ENCODE measurements at regions not wholly inside any gene's neighbourhood (a gene's known extent, or its start where the extent isn't known, plus 50 kb on each side); places are given as distances from the start of the nearest gene placed in this dataset.

DNA sequence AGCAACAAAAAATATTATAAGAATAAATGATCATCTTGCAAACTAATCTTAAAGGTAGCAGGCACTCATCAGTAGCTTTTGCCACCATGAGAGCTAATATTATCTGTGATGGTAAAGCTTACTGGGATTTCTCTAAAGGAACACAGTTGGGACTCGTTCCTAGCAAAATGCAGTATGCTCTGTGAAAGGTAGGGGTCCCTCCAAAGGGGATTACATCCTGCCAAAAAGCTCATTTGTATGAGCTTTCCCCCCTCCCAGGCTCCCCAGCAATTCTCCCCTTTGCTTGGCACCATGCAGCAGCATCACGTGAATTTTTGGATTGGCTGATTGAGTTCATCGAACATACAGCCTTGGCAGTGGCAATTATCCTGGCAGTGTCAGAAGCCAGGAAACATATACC is 361.0 kb upstream of the PLSCR5 start:
- H3F3A ChIP-seq (ENCODE audit: insufficient read depth): no peaks in the 10 kb centered on the region
- no peaks in the 10 kb centered on the region for H3K27me3 ChIP-seq (ENCODE audit: low read length)
- no peaks in the 10 kb centered on the region for H3K36me3 ChIP-seq (ENCODE audit: low read length)
- no peak overlapping the region for H2AFZ ChIP-seq (ENCODE audit: low read depth, low read length, severe bottlenecking)
- H3K9me3 ChIP-seq (ENCODE audit: insufficient read depth, low read length): no peaks in the 10 kb centered on the region
- H3K79me2 ChIP-seq (ENCODE audit: insufficient read depth, low read length): no peaks in the 10 kb centered on the region
- no peaks in the 10 kb centered on the region for H3K9me2 ChIP-seq (replicated peaks; ENCODE audit: insufficient read depth, low read length)
- no peak overlapping the region for H3K9ac ChIP-seq (ENCODE audit: low read length)
- TF ChIP-seq, protein P1, sequence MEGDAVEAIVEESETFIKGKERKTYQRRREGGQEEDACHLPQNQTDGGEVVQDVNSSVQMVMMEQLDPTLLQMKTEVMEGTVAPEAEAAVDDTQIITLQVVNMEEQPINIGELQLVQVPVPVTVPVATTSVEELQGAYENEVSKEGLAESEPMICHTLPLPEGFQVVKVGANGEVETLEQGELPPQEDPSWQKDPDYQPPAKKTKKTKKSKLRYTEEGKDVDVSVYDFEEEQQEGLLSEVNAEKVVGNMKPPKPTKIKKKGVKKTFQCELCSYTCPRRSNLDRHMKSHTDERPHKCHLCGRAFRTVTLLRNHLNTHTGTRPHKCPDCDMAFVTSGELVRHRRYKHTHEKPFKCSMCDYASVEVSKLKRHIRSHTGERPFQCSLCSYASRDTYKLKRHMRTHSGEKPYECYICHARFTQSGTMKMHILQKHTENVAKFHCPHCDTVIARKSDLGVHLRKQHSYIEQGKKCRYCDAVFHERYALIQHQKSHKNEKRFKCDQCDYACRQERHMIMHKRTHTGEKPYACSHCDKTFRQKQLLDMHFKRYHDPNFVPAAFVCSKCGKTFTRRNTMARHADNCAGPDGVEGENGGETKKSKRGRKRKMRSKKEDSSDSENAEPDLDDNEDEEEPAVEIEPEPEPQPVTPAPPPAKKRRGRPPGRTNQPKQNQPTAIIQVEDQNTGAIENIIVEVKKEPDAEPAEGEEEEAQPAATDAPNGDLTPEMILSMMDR (IDR thresholded peaks at IDR 0.05; ENCODE audit: insufficient read depth, low read length, poor library complexity, severe bottlenecking): no peak
- TF ChIP-seq EZH2phosphoT487 (conservative IDR thresholded peaks at IDR 0.05; ENCODE audit: low read length): no peak
- no peak overlapping the region for H3K4me2 ChIP-seq (ENCODE audit: low read depth, low read length, poor library complexity, severe bottlenecking)
- no peak overlapping the region for H3K4me3 ChIP-seq (ENCODE audit: insufficient read depth, low read length, poor library complexity, severe bottlenecking)
- H3K27ac ChIP-seq (ENCODE audit: low read depth, low read length): no peak overlapping the region
- no peaks in the 10 kb centered on the region for H4K20me1 ChIP-seq (ENCODE audit: low read depth, low read length)

GRCh38 chr3:146953511-146953981 is 348.4 kb upstream of the PLSCR5 start:
- TF ChIP-seq EZH2phosphoT487 (conservative IDR thresholded peaks at IDR 0.05; ENCODE audit: low read length): no peak
- TF ChIP-seq, protein P1 (IDR thresholded peaks at IDR 0.05; ENCODE audit: insufficient read depth, low read length, poor library complexity, severe bottlenecking): no peak
- no peaks in the 10 kb centered on the region for H3K9me2 ChIP-seq (replicated peaks; ENCODE audit: insufficient read depth, low read length)
- no peaks in the 10 kb centered on the region for H3K9me3 ChIP-seq (ENCODE audit: insufficient read depth, low read length)
- no peak overlapping the region for H2AFZ ChIP-seq (ENCODE audit: low read depth, low read length, severe bottlenecking)
- H3K9ac ChIP-seq (ENCODE audit: low read length): no peak overlapping the region
- no peak overlapping the region for H3K4me3 ChIP-seq (ENCODE audit: insufficient read depth, low read length, poor library complexity, severe bottlenecking)
- no peaks in the 10 kb centered on the region for H3F3A ChIP-seq (ENCODE audit: insufficient read depth)
- H3K4me2 ChIP-seq (ENCODE audit: low read depth, low read length, poor library complexity, severe bottlenecking): no peak overlapping the region
- no peaks in the 10 kb centered on the region for H3K36me3 ChIP-seq (ENCODE audit: low read length)
- H4K20me1 ChIP-seq (ENCODE audit: low read depth, low read length): no peaks in the 10 kb centered on the region
- H3K27me3 ChIP-seq (ENCODE audit: low read length): no peaks in the 10 kb centered on the region
- H3K27ac ChIP-seq (ENCODE audit: low read depth, low read length): no peak overlapping the region
- H3K79me2 ChIP-seq (ENCODE audit: insufficient read depth, low read length): no peaks in the 10 kb centered on the region

- Histone ChIP-seq H3K79me2 (ENCODE audit: insufficient read depth, low read length) (no peaks in the 10 kb centered on the region), H3K27me3 (ENCODE audit: low read length) (no peaks in the 10 kb centered on the region), H2AFZ (ENCODE audit: low read depth, low read length, severe bottlenecking) (no peak overlapping the region), H3K4me2 (ENCODE audit: low read depth, low read length, poor library complexity, severe bottlenecking) (no peak overlapping the region), H4K20me1 (ENCODE audit: low read depth, low read length) (no peaks in the 10 kb centered on the region), H3K4me3 (ENCODE audit: insufficient read depth, low read length, poor library complexity, severe bottlenecking) (no peak overlapping the region), H3K9me3 (ENCODE audit: insufficient read depth, low read length) (no peaks in the 10 kb centered on the region), H3K36me3 (ENCODE audit: low read length) (no peaks in the 10 kb centered on the region), H3F3A (ENCODE audit: insufficient read depth) (no peaks in the 10 kb centered on the region), H3K27ac (ENCODE audit: low read depth, low read length) (no peak overlapping the region), H3K9me2 (replicated peaks; ENCODE audit: insufficient read depth, low read length) (no peaks in the 10 kb centered on the region), H3K9ac (ENCODE audit: low read length) (no peak overlapping the region)
- TF ChIP-seq, protein P1 (IDR thresholded peaks at IDR 0.05; ENCODE audit: insufficient read depth, low read length, poor library complexity, severe bottlenecking): no peak
- no peak for TF ChIP-seq EZH2phosphoT487 (conservative IDR thresholded peaks at IDR 0.05; ENCODE audit: low read length)
These were observed 343.8 kb upstream of the PLSCR5 start for GRCh38 chr3:146948985-146949384.
